NCI-H345 treated with DMSO at 0.1 percent for 48 hours (cell line): ENCODE measurements at regions not wholly inside any gene's neighbourhood (a gene's known extent, or its start where the extent isn't known, plus 50 kb on each side); places are given as distances from the start of the nearest gene placed in this dataset.
"Not testable (repeated sequence)": the region's sequence is repeated elsewhere in the genome, so short reads cannot be mapped to it uniquely, and the experiment has no call there.

Experiments
- DNase-seq: peaks from one replicate; lab custom pipeline; 2025; ENCODE audit not compliant: unreplicated experiment; lab: John Stamatoyannopoulos, UW

GRCh38 chr20:26373066-26373465, 676.4 kb upstream of the ZNF337 start:
- DNase-seq, result not testable (repeated sequence)

DNA sequence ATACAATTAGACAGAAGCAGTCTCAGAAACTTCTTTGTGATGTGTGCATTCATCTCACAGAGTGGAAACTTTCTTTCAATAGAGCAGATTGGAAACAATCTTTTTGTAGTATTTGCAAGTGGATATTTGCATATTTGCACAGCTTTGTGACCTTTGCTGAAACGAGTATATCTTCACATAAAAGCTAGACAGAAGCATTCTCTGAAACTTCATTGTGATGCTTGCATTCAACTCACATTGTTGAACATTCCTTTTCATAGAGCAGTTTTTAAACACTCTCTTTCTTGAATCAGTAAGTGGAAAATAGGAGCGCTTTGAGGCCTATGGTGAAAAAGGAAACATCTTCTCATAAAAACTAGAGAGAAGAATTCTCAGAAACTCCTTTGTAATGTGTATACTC, 657.9 kb upstream of the ZNF337 start:
- no peak for DNase-seq

DNA sequence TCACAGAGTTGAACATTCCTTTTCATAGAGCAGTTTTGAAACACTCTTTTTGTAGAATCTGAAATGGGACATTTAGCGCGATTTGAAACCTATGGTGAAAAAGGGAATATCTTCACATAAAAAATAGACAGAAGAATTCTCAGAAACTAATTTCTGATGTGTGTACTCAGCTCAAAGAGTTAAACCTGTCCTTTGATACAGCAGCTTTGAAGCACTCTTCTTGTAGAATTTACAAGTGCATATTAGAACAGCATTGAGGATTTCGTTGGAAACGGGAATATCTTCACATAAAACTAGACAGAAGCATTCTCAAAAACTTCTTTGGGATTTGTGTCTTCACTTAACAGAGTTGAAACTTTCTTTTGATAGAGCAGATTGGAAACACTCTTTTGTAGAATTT, 650.7 kb upstream of the ZNF337 start:
- DNase-seq, result no peak

DNA sequence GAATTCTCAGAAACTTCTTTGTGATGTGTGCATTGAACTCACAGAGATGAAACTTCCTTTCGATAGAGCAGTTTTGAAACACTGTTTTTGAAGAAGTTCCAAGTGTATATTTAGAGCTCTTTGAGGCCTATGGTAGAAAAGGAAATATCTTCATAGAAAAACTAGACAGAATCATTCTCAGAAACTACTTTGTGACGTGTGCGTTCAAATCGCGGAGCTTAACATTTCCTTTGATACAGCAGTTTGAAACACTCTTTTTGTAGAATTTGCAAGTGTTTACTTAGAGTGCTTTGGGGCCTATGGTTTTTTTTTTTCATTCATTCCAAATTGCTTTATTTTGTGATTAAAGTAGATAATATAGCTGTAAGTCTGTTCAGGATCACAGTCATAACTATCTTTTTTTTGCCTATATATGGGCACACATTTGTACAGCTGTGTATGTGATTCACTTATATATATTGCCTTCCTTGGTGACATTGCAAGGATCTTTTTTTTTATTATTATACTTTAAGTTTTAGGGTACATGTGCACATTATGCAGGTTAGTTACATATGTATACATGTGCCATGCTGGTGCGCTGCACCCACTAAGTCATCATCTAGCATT, 643.9 kb upstream of the ZNF337 start:
- not testable (repeated sequence) for DNase-seq

GRCh38 chr20:26324177-26324576, 627.5 kb upstream of the ZNF337 start:
- DNase-seq, result no peak

GRCh38 chr20:26315054-26315453, 618.4 kb upstream of the ZNF337 start:
- DNase-seq, result no peak

- not testable (repeated sequence) for DNase-seq
Observed at GRCh38 chr20:26309720-26310119, 613.1 kb upstream of the ZNF337 start.

DNA sequence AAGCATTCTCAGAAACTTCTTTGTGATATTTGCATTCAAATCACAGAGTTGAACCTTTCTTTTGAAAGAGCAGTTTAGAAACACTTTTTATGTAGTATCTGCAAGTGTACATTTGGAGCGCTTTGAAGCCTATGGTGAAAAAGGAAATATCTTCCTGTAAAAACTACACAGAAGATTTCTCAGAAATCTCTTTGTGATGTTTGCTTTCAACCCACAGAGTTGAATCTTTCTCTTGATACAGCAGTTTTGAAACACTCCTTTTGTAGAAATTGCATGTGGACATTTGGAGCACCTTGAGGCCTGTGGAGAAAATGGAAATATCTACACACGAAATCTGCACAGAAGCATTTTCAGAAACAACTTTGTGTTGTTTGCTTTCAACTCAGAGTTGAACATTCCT, 612.3 kb upstream of the ZNF337 start:
- DNase-seq, result no peak

DNA sequence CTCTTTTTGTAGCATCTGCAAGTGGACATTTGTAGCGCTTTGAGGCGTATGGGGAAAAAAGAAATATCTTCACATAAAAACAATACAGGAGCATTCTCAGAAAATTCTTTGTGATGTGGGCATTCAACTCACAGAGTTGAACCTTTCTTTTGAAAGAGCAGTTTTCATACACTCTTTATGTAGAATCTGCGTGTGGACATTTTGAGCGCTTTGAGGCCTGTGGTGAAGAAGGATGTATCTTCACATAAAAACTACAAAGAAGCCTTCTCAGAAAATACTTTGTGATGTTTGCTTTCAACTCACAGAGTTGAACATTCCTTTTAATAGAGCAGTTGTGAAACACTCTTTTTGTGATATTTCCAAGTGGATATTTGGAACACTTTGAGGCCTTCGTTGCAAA, 598.4 kb upstream of the ZNF337 start:
- no peak for DNase-seq

DNA sequence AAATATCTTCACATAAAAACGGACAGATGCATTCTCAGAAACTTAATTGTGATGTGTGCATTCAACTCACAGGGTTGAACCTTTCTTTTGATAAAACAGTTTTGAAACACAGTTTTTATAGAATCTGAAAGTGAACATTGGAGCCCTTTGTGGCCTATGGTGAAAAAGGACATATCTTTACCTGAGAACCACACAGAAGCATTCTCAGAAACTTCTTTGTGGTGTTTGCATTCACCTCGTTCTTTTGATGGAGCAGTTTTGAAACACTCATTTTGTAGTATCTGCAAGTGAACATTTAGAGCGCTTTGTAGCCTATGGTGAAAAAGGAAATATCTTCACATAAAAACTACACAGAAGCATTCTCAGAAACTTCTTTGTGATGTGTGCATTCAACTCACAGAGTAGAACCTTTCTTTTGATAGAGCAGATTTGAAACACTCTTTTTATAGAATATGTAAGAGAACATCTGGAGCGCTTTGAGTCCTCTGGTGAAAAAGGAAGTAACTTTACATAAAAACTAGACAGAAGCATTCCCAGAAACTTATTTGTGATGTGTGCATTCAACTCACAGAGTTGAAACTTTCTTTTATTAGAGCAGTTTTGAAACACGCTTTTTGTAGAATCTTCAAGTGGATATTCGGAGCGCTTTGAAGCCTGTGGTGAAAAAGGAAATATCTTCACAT, 591.9 kb upstream of the ZNF337 start:
- DNase-seq, result not testable (repeated sequence)

- no peak for DNase-seq
Observed at GRCh38 chr20:26279238-26279637, 582.6 kb upstream of the ZNF337 start.

GRCh38 chr20:26277339-26277738, 580.7 kb upstream of the ZNF337 start:
- DNase-seq, result no peak

DNA sequence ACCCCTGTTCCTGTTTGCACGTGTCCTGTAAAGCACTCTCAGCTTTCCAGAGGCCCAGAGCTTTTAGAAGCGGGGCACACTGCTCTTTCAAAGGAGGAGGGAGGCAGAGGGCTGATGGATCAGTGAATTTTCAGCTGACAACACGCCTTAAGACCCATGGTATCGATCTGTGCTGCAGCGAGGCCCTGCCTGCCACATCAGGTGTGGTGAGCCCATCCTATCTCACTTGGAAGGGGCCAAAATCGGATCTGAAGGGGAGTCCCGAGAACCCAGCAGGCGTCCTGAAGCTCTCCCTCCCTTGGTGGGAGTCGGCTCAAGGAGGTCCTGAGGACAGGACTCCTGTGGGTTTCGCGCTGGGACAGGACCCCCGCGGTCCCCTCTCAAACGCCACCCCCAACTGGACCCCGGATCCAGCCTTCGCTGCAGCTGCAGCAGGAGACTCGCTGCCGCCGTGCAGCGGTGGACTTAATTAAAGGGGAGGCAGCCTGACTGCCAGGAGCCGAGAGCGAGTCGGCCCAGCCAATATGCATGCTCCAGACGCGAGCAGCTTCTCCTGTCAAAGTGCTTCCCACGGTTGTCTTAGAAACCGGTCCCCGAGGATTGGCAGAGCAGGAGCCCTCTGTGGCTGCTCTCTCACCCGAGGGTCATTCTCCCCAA, 580.0 kb upstream of the ZNF337 start:
- no peak for DNase-seq

DNA sequence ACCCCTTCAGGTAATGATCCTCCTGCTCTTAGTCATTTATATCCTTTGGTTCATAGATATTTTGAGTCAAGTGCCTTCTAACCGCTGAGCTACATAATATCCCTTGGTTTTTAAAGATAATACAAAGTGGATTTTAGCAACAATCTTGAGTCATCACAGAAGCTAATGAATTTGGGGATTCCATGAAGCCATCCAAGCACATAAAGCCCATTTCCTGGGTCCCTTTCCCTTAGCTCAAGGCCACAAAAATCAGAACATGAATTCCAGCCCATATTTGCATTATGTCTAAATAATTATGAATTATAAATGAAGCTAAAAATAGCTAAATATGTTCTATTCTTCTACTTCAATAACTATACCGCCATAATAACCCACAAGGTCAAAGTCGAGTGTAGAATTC, 572.1 kb upstream of the ZNF337 start:
- not testable (repeated sequence) for DNase-seq

DNA sequence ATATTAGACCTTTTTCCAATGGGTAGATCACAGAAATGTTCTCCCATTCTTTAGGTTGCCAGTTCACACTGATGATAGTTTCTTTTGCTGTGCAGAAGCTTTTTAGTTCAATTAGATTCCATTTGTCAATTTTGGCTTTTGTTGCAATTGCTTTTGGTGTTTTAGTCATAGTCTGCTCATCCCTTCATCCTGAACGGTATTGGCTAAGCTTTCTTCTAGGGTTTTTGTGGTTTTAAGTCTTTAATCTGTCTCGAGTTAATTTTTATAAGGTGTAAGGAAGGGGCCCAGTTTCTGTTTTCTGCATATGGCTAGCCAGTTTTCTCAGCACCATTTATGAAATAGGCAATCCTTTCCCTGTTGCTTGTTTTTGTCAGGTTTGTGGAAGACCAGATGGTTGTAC, 564.3 kb upstream of the ZNF337 start:
- DNase-seq, result not testable (repeated sequence)

DNA sequence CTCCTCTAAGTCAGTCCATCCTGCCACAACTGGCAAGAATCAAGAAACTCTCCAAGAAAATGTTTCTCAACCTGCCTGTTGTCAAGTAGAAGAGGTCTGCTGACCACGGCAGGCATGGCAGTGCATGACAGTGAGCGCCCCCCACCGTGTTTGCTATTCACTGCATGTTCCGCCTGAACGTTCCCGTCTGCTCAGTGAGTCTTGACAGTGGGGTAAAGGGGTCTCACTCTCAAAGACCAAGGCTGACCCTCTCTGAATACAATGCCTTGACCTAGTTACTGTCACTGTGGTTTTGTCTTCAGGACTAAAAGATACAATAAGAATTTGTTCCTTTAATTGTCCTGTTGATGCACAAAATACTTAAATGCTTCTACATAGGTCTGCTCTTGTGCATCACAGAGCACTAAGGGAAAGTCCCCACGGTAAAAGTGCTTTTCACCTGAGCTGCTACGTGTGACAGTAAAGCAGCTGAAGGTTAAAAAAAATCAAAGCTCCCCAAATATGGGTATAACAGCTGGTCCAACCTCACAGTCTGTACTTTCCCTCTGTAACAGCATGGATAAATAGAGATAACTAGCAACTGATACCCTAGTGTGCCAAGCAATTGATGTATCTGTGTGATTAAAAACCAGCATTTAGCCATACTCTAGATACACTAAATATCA, 555.8 kb upstream of the ZNF337 start:
- DNase-seq, result not testable (repeated sequence)

GRCh38 chr20:26251376-26251775, 554.7 kb upstream of the ZNF337 start:
- not testable (repeated sequence) for DNase-seq

DNA sequence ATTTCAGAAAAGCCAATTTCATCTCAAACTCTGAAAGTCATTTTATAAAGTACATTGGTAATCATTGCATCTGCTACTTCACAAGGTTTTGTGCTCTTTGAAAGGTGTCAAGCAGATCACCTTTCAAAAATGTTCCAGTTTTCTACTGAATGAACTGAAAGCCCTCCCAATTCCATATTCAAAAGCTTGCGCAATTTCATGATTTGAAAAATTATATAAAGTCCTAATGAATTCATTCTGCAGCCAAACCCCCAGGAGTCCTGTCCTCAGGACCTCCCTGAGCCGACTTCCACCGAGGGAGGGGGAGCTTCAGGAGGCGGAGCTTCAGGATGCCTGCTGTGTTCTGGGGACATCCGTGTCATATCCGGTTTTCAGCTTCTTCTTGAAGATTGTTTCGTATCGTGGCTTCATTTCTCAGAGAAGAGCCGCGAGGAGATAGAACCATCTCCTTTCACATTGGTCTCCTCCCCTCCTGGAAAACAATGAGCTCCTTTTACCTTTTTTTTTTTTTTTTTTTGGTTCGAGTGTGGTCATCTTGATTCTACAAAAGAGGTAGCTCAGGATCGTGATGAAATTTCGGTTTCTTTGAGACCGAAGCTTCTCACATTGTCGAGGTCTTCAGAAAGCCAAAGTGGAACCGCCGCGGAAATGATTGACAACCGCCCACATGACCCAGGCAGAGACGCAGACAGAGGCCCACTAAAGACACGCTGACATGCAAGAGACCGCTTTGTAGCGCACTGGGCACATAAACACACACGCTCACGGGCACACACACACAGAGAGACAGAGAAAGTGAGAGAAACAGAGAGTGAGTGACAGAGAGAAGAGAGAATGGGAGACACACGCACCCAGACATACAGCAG, 553.8 kb upstream of the ZNF337 start:
- DNase-seq, result not testable (repeated sequence)

GRCh38 chr20:26243731-26244130, 547.1 kb upstream of the ZNF337 start:
- DNase-seq, result no peak

DNA sequence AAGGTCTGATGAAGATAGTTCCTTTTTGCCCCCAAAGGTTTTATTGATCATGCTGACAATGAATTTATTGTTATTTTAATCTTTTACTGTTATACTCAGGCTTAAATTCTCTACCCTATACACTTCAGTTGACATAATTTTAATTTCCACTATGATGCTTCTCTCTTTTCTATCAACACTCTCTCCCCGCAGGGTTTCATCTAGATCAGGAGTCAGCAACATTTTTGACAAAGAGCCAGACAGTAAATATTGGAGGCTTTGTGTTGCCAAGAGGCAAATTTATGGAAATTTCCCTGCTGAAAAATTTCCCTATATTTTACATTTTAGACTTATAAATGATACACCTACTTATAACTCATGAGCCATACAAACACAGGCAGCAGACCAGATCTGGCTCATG, 524.0 kb upstream of the ZNF337 start:
- not testable (repeated sequence) for DNase-seq

DNA sequence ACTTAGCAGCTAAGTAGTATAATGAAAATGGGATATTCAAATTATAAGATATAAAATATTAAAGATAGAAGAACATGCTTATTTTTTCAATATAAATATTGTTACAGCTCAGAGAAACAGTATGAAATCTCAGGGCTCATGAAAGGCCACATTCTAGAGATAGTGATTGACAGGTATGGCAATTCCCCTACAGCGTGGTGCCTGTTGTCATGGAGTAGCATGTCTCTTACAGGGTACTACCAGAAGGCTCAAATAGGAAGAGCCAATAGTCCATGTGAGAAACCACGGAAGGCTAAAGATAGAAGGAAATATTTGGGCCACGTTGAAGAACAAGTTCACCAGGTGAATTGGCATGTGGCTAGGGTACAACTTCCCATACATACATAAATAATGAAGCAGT, 522.9 kb upstream of the ZNF337 start:
- DNase-seq, result not testable (repeated sequence)
